ENCODE measurements at regions not wholly inside any gene's neighbourhood (a gene's known extent, or its start where the extent isn't known, plus 50 kb on each side); places are given as distances from the start of the nearest gene placed in this dataset.

DNA sequence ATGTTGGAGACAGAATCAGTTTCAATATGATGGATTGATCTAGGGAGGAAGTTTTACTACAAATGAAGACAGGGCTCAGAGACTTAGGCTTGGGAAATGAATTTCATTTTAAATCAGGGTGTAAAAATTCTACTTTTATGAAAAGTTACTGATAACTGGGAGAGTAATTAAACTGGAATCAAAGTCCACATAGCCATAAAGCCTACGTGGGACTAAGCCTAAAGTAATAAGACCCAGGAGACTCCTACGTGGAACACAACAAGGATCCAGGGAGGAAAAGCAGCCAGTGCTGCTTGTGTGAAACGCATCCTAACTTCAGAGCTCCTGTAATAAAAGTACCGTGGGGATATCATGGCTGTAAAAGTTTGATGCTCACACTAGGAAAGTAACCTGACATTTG is 152.0 kb upstream of the MYO16 start:
- Histone ChIP-seq H2AFZ (ENCODE audit: low read length) (no peak overlapping the region), H3K27me3 (replicated peaks; ENCODE audit: insufficient read depth, low read length) (no peaks in the 10 kb centered on the region), H3F3A (ENCODE audit: insufficient read depth, low read length) (no peaks in the 10 kb centered on the region), H3K9me2 (replicated peaks; ENCODE audit: insufficient read depth, low read length) (no peaks in the 10 kb centered on the region), H3K9ac (ENCODE audit: low read length) (no peak overlapping the region), H3K4me3 (ENCODE audit: low read length) (no peak overlapping the region), H3K4me2 (ENCODE audit: low read depth, low read length) (no peak overlapping the region), H3K36me3 (replicated peaks; ENCODE audit: insufficient read depth, low read length) (no peaks in the 10 kb centered on the region), H3K4me1 (ENCODE audit: low read length) (no peaks in the 10 kb centered on the region), H3K79me2 (ENCODE audit: low read length) (no peaks in the 10 kb centered on the region), H3K9me3 (replicated peaks; ENCODE audit: insufficient read depth, low read length) (no peaks in the 10 kb centered on the region), H3K27ac (ENCODE audit: low read length) (no peak overlapping the region), H4K20me1 (ENCODE audit: insufficient read depth, low read length) (no peaks in the 10 kb centered on the region)
- TF ChIP-seq EZH2 (optimal IDR thresholded peaks at IDR 0.05; ENCODE audit: low read depth, low read length): no peak
- no peak for TF ChIP-seq EZH2phosphoT487 (IDR thresholded peaks at IDR 0.05; ENCODE audit: low read length)
- TF ChIP-seq, protein P1, sequence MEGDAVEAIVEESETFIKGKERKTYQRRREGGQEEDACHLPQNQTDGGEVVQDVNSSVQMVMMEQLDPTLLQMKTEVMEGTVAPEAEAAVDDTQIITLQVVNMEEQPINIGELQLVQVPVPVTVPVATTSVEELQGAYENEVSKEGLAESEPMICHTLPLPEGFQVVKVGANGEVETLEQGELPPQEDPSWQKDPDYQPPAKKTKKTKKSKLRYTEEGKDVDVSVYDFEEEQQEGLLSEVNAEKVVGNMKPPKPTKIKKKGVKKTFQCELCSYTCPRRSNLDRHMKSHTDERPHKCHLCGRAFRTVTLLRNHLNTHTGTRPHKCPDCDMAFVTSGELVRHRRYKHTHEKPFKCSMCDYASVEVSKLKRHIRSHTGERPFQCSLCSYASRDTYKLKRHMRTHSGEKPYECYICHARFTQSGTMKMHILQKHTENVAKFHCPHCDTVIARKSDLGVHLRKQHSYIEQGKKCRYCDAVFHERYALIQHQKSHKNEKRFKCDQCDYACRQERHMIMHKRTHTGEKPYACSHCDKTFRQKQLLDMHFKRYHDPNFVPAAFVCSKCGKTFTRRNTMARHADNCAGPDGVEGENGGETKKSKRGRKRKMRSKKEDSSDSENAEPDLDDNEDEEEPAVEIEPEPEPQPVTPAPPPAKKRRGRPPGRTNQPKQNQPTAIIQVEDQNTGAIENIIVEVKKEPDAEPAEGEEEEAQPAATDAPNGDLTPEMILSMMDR (IDR thresholded peaks at IDR 0.05; ENCODE audit: low read length): no peak
- DNase-seq: no peak

DNA sequence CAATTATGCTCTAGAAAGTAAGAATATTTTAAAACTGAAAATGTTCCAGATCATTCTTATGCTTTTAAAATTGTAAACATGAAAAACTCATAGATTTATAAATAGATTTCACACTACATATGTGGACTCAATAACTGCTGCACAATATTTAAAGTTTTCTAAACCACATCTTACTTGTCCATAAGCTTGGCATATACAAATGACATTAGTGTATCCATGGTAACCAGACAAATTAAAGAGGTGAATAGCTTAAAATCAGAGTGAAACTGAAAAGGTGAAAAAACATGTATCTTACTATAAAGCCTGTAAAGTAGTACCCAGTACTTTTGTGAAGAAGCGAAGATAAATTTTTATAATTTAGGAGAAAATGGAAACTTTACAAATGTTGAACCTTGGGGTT is 151.2 kb upstream of the MYO16 start:
- H3K27ac ChIP-seq (ENCODE audit: low read length): no peak overlapping the region
- no peak overlapping the region for H2AFZ ChIP-seq (ENCODE audit: low read length)
- DNase-seq: no peak
- H3K9me2 ChIP-seq (replicated peaks; ENCODE audit: insufficient read depth, low read length): no peaks in the 10 kb centered on the region
- H3F3A ChIP-seq (ENCODE audit: insufficient read depth, low read length): no peaks in the 10 kb centered on the region
- H3K36me3 ChIP-seq (replicated peaks; ENCODE audit: insufficient read depth, low read length): no peaks in the 10 kb centered on the region
- no peaks in the 10 kb centered on the region for H3K27me3 ChIP-seq (replicated peaks; ENCODE audit: insufficient read depth, low read length)
- no peaks in the 10 kb centered on the region for H3K4me1 ChIP-seq (ENCODE audit: low read length)
- H3K9ac ChIP-seq (ENCODE audit: low read length): no peak overlapping the region
- no peaks in the 10 kb centered on the region for H3K9me3 ChIP-seq (replicated peaks; ENCODE audit: insufficient read depth, low read length)
- no peaks in the 10 kb centered on the region for H3K79me2 ChIP-seq (ENCODE audit: low read length)
- no peak overlapping the region for H3K4me3 ChIP-seq (ENCODE audit: low read length)
- TF ChIP-seq EZH2 (optimal IDR thresholded peaks at IDR 0.05; ENCODE audit: low read depth, low read length): no peak
- TF ChIP-seq, protein P1 (IDR thresholded peaks at IDR 0.05; ENCODE audit: low read length): no peak
- no peak for TF ChIP-seq EZH2phosphoT487 (IDR thresholded peaks at IDR 0.05; ENCODE audit: low read length)
- no peak overlapping the region for H3K4me2 ChIP-seq (ENCODE audit: low read depth, low read length)
- no peaks in the 10 kb centered on the region for H4K20me1 ChIP-seq (ENCODE audit: insufficient read depth, low read length)

DNA sequence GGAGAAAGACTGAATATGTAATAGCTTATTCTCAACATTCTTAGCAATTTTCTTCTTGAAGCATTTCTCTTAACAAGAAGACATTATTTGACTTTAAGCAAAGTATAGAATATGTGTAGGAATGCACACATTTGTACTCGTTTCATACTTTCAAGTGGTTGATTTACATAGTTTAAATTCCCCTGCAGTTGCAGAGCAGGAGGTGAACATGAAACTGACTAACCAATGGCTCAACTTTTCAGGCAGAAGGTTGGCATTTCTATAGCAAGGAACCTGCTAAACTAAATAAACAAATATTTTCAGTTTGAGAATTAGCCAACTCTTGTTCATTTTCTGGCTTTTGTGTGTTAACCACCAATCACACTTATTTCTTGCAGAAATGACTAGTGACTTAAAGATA is 145.4 kb upstream of the MYO16 start:
- no peaks in the 10 kb centered on the region for H3K4me1 ChIP-seq (ENCODE audit: low read length)
- H3K9me2 ChIP-seq (replicated peaks; ENCODE audit: insufficient read depth, low read length): no peaks in the 10 kb centered on the region
- no peak overlapping the region for H3K4me3 ChIP-seq (ENCODE audit: low read length)
- H3K4me2 ChIP-seq (ENCODE audit: low read depth, low read length): no peak overlapping the region
- H3K27me3 ChIP-seq (replicated peaks; ENCODE audit: insufficient read depth, low read length): no peaks in the 10 kb centered on the region
- no peak for DNase-seq
- no peak overlapping the region for H2AFZ ChIP-seq (ENCODE audit: low read length)
- H3K9ac ChIP-seq (ENCODE audit: low read length): no peak overlapping the region
- no peak for TF ChIP-seq EZH2 (optimal IDR thresholded peaks at IDR 0.05; ENCODE audit: low read depth, low read length)
- TF ChIP-seq, protein P1 (IDR thresholded peaks at IDR 0.05; ENCODE audit: low read length): no peak
- TF ChIP-seq EZH2phosphoT487 (IDR thresholded peaks at IDR 0.05; ENCODE audit: low read length): no peak
- no peaks in the 10 kb centered on the region for H3K9me3 ChIP-seq (replicated peaks; ENCODE audit: insufficient read depth, low read length)
- no peaks in the 10 kb centered on the region for H4K20me1 ChIP-seq (ENCODE audit: insufficient read depth, low read length)
- H3F3A ChIP-seq (ENCODE audit: insufficient read depth, low read length): no peaks in the 10 kb centered on the region
- H3K27ac ChIP-seq (ENCODE audit: low read length): no peak overlapping the region
- H3K79me2 ChIP-seq (ENCODE audit: low read length): no peaks in the 10 kb centered on the region
- no peaks in the 10 kb centered on the region for H3K36me3 ChIP-seq (replicated peaks; ENCODE audit: insufficient read depth, low read length)

All from MM.1S (cell line).